LHCN-M2 (cell line): ENCODE measurements at regions not wholly inside any gene's neighbourhood (a gene's known extent, or its start where the extent isn't known, plus 50 kb on each side); places are given as distances from the start of the nearest gene placed in this dataset.

Source experiments
- DNase-seq: peaks from one replicate; pipeline ENCODE4 v3.0.0-alpha.2; 2012; ENCODE audit warnings: low read depth

DNA sequence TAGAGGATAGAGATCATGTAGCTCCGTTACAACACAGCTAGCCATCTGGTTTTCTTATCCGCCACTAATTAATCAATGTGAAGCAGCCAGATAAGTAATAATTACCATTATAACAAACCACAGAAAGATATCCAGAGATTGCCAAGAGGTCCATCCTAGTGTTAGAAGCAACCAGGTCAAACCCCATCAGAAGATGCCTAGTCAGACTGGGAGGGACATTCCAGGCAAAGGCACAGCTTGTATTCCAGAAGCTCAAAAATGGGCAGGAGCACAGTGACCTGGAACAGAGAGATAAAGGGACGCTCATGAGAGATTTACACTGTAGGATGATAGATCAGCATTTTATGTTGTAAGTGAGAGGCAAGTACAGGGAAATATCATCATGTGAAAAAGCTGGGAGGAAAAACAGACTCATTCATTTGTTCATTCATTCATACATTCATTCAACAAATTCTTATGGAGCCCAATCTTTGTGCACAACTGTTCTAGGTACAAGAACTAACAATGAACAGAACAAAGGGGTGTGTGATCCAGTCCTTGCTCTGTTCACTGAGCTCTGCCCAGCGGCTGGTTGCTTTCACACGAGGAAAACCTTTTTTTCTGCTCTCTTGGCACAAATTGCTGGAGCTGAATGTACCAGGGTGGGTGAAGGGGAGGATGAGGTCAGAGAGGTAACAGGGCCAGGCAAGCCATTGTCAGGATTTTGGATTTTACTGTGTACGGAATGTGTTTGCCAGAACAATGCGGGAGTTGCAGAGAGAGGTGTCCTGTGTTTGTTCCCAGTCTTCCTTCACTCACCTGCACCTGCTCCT lies 240.8 kb upstream of the FGGY start:
- no peak for DNase-seq

GRCh38 chr1:59057211-59057694 lies 239.6 kb upstream of the FGGY start:
- DNase-seq: peak; percentile 88

GRCh38 chr1:59057796-59058195 lies 239.1 kb upstream of the FGGY start:
- no peak for DNase-seq

DNA sequence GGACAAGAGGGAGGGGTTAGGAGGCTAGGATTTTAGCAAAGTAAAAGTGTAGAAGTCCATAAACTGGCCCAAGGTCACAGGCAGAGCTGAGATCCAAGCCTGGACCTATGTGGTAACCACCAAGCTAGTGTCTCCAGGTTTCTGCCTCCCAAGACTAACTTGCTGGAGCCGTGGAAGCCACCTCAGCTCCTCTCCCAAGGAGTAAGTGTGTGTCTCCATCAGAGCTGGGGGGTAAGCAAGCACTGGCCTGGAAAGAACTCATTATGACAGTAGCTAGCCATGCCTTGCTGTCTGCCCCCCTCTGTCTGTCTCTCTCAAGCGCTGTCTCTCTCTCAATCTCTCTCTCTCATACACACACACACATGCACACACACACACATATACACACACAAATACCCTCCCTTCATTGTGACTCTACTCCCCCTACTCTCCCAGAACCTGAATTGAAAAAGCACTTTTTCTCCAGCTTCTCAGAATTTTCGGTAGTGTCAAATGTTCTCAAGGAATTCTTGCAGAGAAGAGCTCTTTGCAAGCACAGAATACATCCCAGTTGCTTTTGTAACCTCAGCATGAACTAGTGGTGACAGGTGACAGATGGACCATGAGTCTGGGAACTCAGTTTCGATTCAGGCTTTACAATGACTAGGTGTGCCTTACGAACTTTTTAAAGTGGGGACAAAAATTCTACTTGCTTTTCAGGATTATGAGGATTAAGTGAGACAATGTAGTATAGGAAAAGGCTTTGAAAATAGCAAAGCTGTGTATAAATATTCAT lies 238.0 kb upstream of the FGGY start:
- DNase-seq: no peak

GRCh38 chr1:59061876-59062275 lies 235.0 kb upstream of the FGGY start:
- peak; percentile 97 for DNase-seq

GRCh38 chr1:59062743-59063142 lies 234.2 kb upstream of the FGGY start:
- DNase-seq: peak; percentile 74

GRCh38 chr1:59063501-59063900 lies 233.4 kb upstream of the FGGY start:
- no peak for DNase-seq

DNA sequence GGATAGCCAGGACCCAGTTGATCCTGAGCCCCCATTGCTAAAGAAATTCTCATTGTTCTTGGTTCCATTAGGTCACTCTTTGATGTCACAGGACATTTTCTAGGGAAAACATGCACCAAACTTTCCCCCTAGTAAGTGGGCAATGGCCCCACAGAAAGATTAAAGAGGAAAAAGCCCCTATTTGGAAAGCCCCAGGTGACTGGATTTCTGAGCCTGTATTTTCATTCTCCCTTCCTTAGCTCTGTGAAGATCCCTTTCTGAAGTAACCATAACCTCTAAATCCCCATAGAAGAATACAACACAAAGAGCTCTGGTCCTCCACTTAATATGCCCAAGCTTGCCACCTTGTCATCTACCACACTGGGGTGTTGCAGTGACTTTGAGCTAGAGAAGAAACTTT lies 232.3 kb upstream of the FGGY start:
- no peak for DNase-seq

DNA sequence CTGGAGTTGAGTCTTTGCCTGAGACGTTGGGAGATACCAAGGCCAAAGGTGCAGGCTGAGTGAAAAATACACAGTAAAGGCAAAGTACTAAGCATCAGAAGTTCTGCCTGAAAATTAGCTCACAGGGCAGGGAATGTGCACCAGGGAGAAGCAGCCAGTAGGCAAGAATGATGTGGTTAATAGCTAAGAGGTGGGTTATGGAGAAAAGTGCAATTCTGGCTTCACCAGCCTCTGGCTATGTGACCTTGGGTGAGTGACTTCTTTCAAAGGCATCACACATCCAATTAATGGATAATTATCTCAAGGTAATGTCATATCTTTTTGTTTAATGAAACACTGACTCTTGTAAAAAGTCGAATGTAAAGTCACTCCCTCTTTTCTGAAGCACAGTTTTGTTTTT lies 230.7 kb upstream of the FGGY start:
- no peak for DNase-seq

- no peak for DNase-seq
These were observed 226.3 kb upstream of the FGGY start for GRCh38 chr1:59070610-59071009.

DNA sequence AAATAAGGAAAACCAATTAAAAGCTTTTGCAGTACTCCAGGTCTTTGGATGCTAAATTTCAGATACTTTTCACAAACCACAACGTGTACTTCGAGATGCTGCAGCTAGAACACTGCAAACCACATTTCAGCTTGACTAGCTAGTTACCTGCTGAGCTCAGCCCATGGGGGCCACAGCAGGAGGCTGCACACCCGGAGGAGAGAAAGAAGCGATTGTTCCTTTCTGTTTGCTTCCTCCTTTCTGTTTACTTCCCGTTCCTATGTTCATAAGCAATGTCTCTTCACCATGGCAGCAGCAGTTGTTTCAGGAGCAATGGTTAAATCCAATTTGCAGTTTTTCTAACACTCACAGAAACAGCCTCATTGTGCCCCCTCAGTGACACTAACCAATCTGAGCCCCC lies 225.6 kb upstream of the FGGY start:
- no peak for DNase-seq

DNA sequence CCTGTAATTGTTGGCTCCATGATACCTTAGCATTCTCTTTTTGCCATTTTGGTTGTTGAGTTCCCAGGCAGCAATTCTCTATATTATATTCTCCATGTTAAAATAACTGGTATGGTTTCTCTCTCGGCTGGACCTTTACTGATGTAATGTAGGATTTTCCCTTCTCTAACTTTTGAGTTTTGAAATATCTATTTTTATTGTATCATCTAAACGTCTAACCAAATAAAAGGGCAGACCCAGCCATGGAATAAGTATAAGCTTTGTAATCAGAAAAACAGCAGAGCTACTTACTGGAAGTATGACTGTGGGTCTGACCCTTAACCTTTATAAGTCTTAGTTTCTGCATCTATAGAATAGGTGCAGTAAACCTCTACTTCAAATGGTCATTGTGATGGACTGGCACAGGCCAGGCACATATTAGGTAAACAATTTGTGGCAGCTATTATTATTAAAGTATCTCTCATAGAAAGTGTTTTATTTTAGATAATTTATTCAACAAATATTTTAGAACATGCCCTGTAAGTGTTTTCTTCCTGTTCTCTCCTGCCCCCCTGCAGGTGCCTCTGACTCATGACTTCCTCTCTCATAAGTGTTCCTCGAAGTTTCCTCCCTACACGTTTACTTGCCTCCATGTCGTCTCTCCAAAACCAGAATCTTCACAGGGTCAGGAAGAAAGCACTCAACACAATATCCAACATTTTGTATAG lies 224.9 kb upstream of the FGGY start:
- DNase-seq: no peak

DNA sequence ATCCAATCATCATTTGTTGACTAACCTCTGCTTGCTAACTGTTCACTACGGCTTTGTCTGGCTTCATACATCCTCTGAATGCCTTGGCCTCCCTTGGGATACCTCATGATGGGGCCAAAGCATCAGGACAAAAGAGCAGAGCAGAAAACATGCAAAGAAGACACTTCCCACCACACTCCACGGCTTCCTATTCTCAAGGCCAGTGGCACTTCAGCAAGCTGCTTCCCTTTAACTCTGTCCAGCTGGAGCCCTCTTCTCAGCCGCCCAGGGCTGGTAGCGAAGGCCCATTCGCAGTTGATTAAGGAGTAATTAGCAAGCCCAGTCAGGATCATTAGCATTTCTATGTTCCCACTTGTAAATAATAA lies 224.3 kb upstream of the FGGY start:
- no peak for DNase-seq

DNA sequence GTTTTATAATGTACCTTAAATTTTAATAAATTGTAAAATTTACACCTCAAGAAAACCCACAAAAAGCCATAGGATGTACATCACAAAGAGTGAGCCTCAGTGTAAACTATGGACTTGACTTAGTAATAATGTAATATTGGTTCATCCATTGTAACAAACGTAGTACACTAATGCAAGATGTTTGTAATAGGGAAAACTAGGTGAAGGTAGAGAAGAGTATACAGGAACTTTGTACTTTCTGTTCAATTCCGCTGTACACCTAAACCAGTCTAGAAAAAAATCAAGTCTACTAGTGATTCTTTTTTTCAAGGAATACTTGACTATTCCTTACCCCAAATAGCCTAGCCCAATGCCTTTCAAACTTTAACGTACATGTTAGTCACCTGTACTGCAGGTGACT lies 222.3 kb upstream of the FGGY start:
- no peak for DNase-seq

GRCh38 chr1:59075021-59075420 lies 221.9 kb upstream of the FGGY start:
- no peak for DNase-seq

DNA sequence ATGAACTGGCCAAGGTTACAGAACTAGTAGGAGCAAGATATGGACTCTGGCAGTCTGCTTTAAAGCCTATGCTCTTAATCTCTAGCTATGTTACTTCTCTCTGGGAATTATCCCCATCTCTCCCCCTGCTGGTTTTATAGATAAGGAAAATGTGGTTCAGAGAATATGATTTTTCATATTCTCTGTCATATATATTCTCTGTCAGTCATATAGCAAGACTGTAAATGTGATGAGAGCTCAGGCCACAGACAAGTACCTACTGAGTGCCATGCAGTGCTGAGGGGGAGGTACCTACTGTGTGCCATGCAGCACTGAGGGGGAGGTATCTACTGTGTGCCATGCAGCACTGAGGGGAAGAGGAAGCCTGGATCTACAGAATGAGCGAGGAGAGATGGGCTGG lies 220.3 kb upstream of the FGGY start:
- peak; percentile 29 for DNase-seq

DNA sequence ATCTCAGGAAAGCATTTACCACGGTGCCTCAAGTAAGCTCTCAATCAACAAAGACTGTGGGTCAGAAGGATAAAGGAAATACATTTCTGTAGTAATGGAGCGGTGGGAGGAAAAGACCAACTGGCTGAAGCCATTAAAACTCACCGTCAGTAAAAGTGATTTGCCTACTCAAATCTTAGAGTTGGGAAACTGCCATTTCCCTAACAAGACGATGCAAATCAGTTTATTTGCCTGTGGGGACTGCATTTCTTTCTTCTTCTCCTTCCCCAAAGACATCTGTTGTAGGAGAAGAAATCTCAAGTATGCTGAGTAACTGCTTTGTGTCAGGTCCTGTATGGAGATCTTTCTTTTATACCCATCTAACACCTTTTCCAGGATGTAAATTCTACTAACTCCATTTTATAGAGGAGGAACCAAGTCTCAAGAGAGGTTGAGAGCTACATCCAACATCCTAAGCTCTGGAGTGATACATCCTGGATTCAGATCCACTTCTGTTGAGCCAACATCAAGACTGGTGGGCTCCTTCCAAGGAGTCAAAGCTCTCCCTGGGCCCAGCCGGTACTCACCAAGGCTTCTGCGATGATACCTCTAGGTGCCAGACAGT lies 219.3 kb upstream of the FGGY start:
- DNase-seq: no peak

- no peak for DNase-seq
These were observed 218.7 kb upstream of the FGGY start for GRCh38 chr1:59078070-59078800.

- DNase-seq: no peak
These were observed 218.0 kb upstream of the FGGY start for GRCh38 chr1:59078866-59079265.

DNA sequence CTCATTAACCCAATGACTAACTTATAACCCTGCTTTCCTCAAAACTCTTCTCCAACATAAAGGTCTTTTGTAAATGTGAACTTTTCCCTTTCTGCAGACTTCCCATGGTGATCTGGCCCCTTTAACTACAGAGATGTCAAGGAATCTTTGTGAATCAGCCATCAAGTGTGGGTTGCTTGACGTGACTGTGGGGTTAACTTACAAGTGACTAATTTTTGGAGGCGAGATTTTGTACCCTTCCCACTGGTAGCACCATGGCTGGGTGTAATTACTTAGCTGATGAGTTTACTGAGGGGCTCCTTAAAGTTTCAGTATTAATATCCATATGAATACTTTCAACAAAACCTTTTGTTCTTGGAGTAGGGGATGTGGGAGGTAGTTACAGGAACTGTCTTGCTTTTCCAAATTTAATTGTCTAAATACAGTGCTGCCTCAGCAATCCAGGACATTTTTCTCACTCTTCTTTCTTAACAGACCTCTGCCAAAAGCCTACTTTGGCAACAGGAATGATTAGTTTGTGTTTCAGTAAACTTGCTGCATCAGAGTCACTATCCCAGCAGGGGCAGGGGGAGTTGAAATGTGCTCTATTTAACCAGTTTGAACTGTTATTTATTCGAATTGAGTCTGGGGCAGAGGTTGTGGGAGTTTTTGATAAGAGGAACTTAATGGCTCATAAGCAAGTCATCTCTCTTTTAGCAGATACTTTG lies 217.3 kb upstream of the FGGY start:
- peak; percentile 45 for DNase-seq

GRCh38 chr1:59081181-59081580 lies 215.7 kb upstream of the FGGY start:
- DNase-seq: no peak
